ENCODE measurements at regions not wholly inside any gene's neighbourhood (a gene's known extent, or its start where the extent isn't known, plus 50 kb on each side); places are given as distances from the start of the nearest gene placed in this dataset.
A peak's percentile ranks its signal among the peaks of the same experiment; 100 is the strongest.

DNA sequence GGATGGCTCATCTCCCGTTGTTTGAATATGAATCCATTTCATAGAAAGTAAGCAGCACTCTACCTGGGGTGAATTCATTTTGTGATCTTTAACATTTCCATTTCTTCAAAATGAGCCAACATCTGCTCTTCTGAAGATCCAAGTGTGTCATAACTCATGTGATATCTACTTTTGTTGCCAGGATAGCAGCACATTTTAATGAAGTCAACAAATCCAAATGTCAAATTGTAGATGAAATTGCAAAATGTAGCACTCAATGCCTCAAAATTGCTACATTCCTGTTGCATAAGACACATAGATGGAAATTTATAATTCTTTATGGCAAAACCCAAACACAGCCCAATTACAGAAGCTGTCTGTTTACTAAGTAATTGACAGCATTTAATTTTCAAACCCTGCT lies 360.7 kb downstream of the TMX3 start:
- no peaks in the 10 kb centered on the region for H3K36me3 ChIP-seq (replicated peaks; ENCODE audit: control insufficient read depth, insufficient read depth, low read length)
- no peak overlapping the region for H3K4me3 ChIP-seq (ENCODE audit: insufficient read depth, low read depth, low read length)
- no peaks in the 10 kb centered on the region for H3K27me3 ChIP-seq (ENCODE audit: control insufficient read depth, insufficient read depth, low read length)
- DNase-seq: no peak

DNA sequence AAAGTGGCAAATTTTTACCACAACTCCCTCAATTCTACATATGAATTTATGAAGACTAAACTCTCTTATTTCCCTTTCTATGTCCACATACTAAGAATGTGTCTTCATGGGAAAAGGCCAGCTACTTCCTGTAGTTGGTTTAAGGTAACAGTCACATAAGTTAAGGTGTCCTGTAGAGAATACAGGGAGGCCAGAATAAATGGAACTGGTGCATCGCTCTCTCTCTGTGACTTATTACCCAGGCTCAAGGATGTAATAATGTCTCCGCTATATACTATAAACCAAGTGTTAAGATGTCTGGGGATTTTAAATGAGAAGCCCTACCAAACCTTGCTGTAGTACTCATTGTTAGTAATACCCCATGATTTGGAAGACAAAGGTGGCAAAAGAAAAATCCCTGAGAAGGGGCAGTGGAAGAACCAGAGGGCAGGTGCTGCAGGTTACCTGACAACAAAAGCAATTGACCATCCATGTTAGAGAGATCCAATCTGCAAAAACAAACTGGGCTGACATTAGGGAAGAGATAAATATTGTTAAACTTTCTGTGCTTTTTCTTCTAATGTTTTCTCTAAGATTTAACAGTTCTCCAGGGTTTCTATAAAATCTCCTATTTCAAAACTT lies 372.8 kb downstream of the TMX3 start:
- Histone ChIP-seq H3K4me3 (ENCODE audit: insufficient read depth, low read depth, low read length) (no peak overlapping the region), H3K27me3 (ENCODE audit: control insufficient read depth, insufficient read depth, low read length) (no peaks in the 10 kb centered on the region), H3K36me3 (replicated peaks; ENCODE audit: control insufficient read depth, insufficient read depth, low read length) (no peaks in the 10 kb centered on the region)
- DNase-seq: peak; percentile 10

DNA sequence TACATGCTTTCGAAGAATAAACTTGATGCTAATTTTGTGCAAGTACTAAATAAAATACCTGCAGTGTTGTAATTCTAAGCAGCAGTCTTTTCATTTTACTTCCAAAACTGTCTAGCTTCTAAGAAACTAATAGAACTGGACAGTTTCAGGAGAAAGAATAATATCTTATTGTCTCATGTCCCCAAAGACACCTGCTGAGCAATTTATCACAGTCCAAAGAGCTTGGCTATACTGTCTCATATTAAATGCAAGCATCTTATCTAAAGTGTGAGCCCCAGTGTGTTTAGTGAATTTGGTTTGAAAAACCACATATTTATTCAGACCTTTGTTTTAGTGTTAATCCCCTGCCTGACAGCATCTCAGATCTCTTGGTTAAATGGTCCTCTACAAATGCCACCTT lies 374.3 kb downstream of the TMX3 start:
- no peaks in the 10 kb centered on the region for H3K36me3 ChIP-seq (replicated peaks; ENCODE audit: control insufficient read depth, insufficient read depth, low read length)
- no peak overlapping the region for H3K4me3 ChIP-seq (ENCODE audit: insufficient read depth, low read depth, low read length)
- no peaks in the 10 kb centered on the region for H3K27me3 ChIP-seq (ENCODE audit: control insufficient read depth, insufficient read depth, low read length)
- no peak for DNase-seq

DNA sequence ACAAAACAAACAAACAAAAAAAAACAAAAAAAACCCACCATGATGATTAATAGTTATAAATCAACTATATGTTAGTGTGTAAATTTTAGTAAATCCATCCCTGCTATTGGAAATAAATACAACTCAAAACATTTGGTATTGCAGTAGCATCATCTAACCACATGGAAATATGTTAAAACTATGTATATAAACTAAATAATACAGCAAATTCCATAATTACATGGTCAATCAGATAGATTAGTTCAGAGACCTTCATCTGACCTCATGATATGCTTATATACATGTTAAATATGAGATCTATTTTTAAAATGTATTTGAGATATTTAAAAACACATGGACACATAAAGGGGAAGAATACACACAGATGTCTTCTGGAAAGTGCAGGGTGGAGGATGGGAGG lies 384.2 kb downstream of the TMX3 start:
- no peak overlapping the region for H3K4me3 ChIP-seq (ENCODE audit: insufficient read depth, low read depth, low read length)
- H3K36me3 ChIP-seq (replicated peaks; ENCODE audit: control insufficient read depth, insufficient read depth, low read length): no peaks in the 10 kb centered on the region
- H3K27me3 ChIP-seq (ENCODE audit: control insufficient read depth, insufficient read depth, low read length): no peaks in the 10 kb centered on the region
- no peak for DNase-seq

DNA sequence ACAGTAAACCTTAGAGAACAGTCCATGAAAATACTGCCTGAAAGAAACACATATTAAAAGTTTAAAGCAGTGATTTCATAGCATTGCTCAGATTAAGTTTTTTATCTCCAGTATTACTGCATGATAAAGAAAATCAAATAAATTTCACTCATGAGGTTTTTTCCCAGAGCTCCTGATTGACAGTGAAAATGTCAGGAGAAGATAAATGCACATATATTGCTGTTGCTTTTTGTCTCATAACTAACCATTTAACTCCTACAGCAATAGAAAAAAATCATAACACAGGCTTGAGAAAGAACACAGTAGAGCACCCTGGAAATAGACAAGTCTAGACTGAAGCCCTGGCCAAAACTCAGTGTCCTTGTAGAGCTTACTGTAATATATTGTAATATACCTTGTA lies 391.0 kb downstream of the TMX3 start:
- Histone ChIP-seq H3K36me3 (replicated peaks; ENCODE audit: control insufficient read depth, insufficient read depth, low read length) (no peaks in the 10 kb centered on the region), H3K4me3 (ENCODE audit: insufficient read depth, low read depth, low read length) (no peak overlapping the region), H3K27me3 (ENCODE audit: control insufficient read depth, insufficient read depth, low read length) (no peaks in the 10 kb centered on the region)
- no peak for DNase-seq

DNA sequence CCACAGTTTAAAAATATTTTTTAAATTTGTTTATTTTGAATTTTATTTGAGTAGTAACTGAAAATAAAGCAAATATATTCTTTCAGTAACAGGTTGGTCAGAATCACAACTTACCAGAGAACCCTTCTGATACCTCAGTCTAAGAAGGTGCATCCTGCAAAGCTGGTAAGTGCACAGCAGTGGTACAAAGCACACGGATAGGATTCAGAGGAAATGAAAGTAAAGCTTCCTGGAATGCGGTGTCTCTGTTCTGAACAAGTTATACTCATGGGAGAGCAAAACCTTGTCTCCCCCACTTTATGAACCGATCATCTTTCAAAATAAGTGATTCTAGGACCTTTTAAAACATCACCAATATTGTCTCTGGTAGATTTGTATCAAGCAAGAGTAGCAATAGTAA lies 398.3 kb downstream of the TMX3 start:
- no peak for DNase-seq
- Histone ChIP-seq H3K4me3 (ENCODE audit: insufficient read depth, low read depth, low read length) (no peak overlapping the region), H3K27me3 (ENCODE audit: control insufficient read depth, insufficient read depth, low read length) (no peaks in the 10 kb centered on the region), H3K36me3 (replicated peaks; ENCODE audit: control insufficient read depth, insufficient read depth, low read length) (no peaks in the 10 kb centered on the region)

DNA sequence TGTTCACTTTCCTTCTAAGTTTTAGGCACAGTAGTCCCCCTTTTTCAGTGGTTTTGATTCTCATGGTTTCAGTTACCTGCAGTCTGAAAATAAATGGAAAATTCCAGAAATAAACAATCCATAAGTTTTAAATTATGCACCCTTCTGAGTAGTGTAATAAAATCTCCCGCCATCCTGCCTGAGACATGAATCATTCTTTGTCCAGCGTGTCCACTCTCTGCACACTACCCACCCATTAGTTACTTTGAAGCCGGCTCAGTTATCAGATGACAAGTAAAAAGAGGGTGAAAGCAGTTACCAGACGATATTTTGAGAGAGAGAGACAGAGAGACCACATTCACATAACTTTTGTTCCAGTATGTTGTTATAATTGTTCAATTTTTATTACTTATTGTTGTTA lies 400.5 kb downstream of the TMX3 start:
- DNase-seq: no peak
- no peaks in the 10 kb centered on the region for H3K36me3 ChIP-seq (replicated peaks; ENCODE audit: control insufficient read depth, insufficient read depth, low read length)
- H3K4me3 ChIP-seq (ENCODE audit: insufficient read depth, low read depth, low read length): no peak overlapping the region
- H3K27me3 ChIP-seq (ENCODE audit: control insufficient read depth, insufficient read depth, low read length): no peaks in the 10 kb centered on the region

DNA sequence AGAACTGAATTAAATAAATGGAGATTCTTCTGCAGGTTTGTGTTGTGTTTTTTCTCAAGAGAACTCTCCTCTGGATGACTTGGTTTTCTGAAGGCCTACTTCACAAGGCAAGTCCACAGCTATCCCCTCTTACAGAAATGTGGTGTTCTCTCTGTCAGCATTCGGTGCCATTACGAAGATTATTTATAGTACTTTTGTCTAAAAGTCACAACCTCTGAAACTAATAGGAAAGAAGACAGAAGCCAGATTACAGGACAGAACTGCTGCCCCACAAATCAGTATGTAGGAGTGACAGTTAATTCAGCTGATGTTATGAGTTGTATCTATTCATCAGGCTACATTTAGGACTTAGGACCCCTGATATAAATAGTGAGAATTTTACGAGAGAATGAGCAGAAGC lies 413.5 kb downstream of the TMX3 start:
- DNase-seq: no peak
- Histone ChIP-seq H3K4me3 (ENCODE audit: insufficient read depth, low read depth, low read length) (no peak overlapping the region), H3K36me3 (replicated peaks; ENCODE audit: control insufficient read depth, insufficient read depth, low read length) (no peaks in the 10 kb centered on the region), H3K27me3 (ENCODE audit: control insufficient read depth, insufficient read depth, low read length) (no peaks in the 10 kb centered on the region)

DNA sequence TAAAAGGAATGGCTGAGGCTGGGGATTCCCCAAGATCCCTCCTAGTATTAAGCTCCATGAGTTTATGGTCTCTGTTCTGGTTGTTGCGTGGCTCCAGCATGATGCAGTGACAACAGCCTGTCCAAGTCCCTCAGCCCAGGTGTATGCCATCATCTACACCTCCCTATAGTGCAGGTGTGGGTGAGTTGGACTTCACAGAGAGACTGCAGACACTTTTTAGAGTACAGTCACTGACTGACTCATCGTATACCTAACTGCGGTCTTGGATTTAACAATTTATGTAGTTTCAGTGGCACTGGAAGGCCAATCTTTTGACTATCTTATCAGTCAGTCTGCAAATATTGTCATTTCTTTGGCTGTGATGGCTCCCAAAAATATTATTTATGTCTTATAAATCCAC lies 415.0 kb downstream of the TMX3 start:
- H3K27me3 ChIP-seq (ENCODE audit: control insufficient read depth, insufficient read depth, low read length): no peaks in the 10 kb centered on the region
- H3K4me3 ChIP-seq (ENCODE audit: insufficient read depth, low read depth, low read length): no peak overlapping the region
- no peaks in the 10 kb centered on the region for H3K36me3 ChIP-seq (replicated peaks; ENCODE audit: control insufficient read depth, insufficient read depth, low read length)
- no peak for DNase-seq

DNA sequence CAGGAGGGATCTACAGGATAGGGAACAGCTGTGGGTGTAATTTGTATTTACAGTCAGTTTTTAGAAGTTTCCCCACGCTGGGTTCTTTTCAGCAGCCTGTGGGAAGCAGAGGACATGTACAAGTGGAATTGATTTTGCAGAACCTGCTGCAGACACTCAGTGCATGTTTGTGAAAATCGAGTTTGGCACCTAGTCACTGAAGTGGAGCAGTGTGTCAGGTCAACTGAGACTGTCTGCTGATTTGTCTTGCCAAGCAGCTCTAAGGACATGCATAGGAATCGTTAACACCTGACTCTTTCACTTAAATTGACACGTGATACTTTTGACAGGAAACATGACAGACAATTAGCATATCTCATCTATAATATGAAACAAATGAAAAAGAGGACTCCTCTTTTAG lies 416.6 kb downstream of the TMX3 start:
- DNase-seq: no peak
- H3K27me3 ChIP-seq (ENCODE audit: control insufficient read depth, insufficient read depth, low read length): no peaks in the 10 kb centered on the region
- H3K4me3 ChIP-seq (ENCODE audit: insufficient read depth, low read depth, low read length): no peak overlapping the region
- H3K36me3 ChIP-seq (replicated peaks; ENCODE audit: control insufficient read depth, insufficient read depth, low read length): no peaks in the 10 kb centered on the region

DNA sequence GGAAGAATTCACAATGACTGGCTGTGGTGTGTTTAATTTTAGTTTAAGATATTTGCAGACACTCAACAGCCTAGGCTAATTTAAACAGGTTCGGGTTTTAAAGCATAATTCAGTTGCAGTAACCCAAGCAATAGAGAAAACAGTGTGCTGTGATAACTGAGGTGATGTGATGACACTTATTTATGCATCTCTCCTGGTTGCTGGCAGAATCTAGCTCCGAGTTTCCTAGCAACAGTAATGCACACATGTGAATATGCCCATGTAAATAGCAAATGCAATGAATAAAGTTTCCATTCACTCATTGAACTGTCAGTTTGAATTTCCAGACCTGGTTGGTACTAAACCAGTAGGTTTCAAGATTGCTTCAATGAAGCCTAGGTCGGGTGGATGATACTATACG lies 426.5 kb downstream of the TMX3 start:
- no peak for DNase-seq
- Histone ChIP-seq H3K27me3 (ENCODE audit: control insufficient read depth, insufficient read depth, low read length) (no peaks in the 10 kb centered on the region), H3K36me3 (replicated peaks; ENCODE audit: control insufficient read depth, insufficient read depth, low read length) (no peaks in the 10 kb centered on the region), H3K4me3 (ENCODE audit: insufficient read depth, low read depth, low read length) (no peak overlapping the region)

DNA sequence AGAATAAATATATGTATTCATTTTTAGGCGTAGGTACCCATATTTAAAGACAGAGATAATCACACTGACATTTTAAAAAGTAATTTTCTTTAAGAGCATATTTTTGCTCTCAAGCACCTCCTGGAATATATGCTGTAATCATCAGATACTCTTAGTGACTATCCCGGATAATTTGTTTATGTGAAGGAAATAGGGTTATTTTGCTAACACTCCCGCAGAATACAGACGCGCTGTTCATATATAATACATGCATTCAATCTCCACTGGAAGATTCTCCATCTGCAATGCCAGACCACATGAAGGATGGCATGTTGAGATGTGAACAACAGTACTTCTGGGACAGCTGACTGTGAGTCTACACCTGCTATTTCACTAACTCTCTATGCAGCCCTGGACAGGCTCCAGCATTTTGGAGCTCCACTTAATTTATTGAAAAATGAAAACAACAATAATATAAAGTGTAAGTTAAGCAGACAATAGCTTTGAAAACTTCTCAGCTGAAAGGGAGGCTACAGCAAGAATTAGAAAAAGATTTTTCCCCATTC lies 430.6 kb downstream of the TMX3 start:
- no peak for DNase-seq
- H3K27me3 ChIP-seq (ENCODE audit: control insufficient read depth, insufficient read depth, low read length): no peaks in the 10 kb centered on the region
- no peaks in the 10 kb centered on the region for H3K36me3 ChIP-seq (replicated peaks; ENCODE audit: control insufficient read depth, insufficient read depth, low read length)
- H3K4me3 ChIP-seq (ENCODE audit: insufficient read depth, low read depth, low read length): no peak overlapping the region

DNA sequence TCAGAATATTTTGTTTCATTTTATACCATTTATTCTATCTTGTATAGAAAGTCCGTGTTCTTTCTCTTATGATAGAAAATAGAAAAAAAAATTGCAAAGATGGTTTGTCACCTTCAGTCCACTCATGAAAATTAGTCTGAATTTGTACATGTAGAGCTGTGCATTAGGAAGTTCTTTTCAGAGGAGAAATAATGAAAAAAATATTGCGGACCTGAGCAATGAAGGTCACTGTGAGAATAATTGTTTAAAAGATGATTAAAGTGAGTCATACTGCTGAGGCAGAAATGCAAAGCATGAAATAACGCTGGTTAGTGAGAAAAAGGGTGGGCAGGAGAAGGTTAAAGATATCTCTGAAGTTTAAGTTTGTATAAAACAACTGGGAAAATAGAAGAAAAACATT lies 431.1 kb downstream of the TMX3 start:
- Histone ChIP-seq H3K36me3 (replicated peaks; ENCODE audit: control insufficient read depth, insufficient read depth, low read length) (no peaks in the 10 kb centered on the region), H3K4me3 (ENCODE audit: insufficient read depth, low read depth, low read length) (no peak overlapping the region), H3K27me3 (ENCODE audit: control insufficient read depth, insufficient read depth, low read length) (no peaks in the 10 kb centered on the region)
- DNase-seq: no peak

DNA sequence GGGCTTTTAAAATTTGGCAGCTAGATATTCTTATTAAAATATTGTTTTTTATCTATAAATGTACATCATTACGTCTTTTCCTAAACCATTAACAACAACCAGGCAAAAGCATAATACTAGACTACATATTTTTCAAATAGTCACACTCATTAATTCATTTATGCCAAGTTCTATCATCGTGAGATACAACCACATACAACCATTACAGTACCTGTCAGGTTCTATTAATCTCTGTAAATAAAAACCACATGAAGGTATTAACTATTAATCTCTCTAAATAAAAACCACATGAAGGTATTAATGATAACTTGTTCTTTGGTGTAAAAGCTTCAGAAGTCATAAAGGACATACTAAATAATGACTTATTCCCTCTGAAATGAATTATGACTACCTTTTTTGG lies 432.7 kb downstream of the TMX3 start:
- Histone ChIP-seq H3K4me3 (ENCODE audit: insufficient read depth, low read depth, low read length) (no peak overlapping the region), H3K27me3 (ENCODE audit: control insufficient read depth, insufficient read depth, low read length) (no peaks in the 10 kb centered on the region), H3K36me3 (replicated peaks; ENCODE audit: control insufficient read depth, insufficient read depth, low read length) (no peaks in the 10 kb centered on the region)
- DNase-seq: no peak

DNA sequence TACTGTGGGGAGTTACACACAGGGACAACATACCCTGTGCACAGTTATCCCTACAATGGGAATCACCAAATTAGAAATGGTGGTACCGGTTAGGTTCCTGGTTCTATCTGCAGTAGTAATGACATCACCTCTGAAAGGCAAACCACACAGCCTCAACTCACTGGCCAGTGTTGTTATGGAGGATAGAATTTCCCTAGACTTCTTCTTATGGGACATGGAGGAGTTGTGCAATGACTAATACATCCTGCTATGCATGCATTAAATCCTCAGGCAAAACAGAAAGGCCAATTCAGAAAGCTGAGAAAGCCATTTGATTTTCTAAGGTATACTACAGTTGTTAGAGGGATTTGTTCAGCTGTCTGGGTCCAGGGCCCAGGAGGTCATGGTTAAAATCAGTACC lies 439.3 kb downstream of the TMX3 start:
- Histone ChIP-seq H3K36me3 (replicated peaks; ENCODE audit: control insufficient read depth, insufficient read depth, low read length) (no peaks in the 10 kb centered on the region), H3K27me3 (ENCODE audit: control insufficient read depth, insufficient read depth, low read length) (no peaks in the 10 kb centered on the region), H3K4me3 (ENCODE audit: insufficient read depth, low read depth, low read length) (no peak overlapping the region)
- DNase-seq: no peak

DNA sequence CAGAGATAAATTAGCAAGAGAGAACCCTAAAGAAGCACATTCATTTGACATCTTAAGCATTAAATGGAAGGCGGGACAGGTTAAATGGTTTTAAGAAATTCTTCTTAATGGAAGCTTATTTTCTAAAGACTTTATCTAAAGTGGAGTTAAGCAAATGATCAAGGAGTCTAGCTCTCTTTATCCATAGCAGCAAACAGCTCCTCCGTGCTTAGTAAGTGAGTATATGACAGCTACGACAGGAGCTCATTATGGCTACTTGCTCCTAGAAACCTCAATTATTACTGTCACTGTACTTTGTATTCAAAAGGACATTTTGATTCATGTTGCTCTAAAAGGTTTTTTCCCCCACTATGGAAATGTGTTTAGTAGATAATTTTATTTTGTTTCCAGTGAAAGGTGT lies 444.9 kb downstream of the TMX3 start:
- no peak for DNase-seq
- no peak overlapping the region for H3K4me3 ChIP-seq (ENCODE audit: insufficient read depth, low read depth, low read length)
- no peaks in the 10 kb centered on the region for H3K27me3 ChIP-seq (ENCODE audit: control insufficient read depth, insufficient read depth, low read length)
- H3K36me3 ChIP-seq (replicated peaks; ENCODE audit: control insufficient read depth, insufficient read depth, low read length): no peaks in the 10 kb centered on the region
